HFFc6 (cell line): ENCODE measurements at regions not wholly inside any gene's neighbourhood (a gene's known extent, or its start where the extent isn't known, plus 50 kb on each side); places are given as distances from the start of the nearest gene placed in this dataset.

ENCODE experiments used
- DNase-seq: peaks from one replicate; pipeline ENCODE4 v3.0.0-alpha.2; 2018
- H3K27ac Mint-ChIP-seq: 2 replicates; pipeline ENCODE4 v1.8.0; 2020; ENCODE audit warnings: mild to moderate bottlenecking, mixed read lengths
- H3K27me3 Mint-ChIP-seq: 2 replicates; pipeline ENCODE4 v1.8.0; 2021; ENCODE audit warnings: mild to moderate bottlenecking, moderate library complexity, mixed read lengths; ENCODE audit not compliant: insufficient read depth
- H3K36me3 Mint-ChIP-seq: 2 replicates; pipeline ENCODE4 v1.8.0; 2021; ENCODE audit warnings: low read depth, mixed read lengths
- H3K4me1 Mint-ChIP-seq: 2 replicates; pipeline ENCODE4 v1.8.0; 2020; ENCODE audit warnings: low read depth, mixed read lengths
- H3K4me3 Mint-ChIP-seq: 2 replicates; pipeline ENCODE4 v1.8.0; 2020; ENCODE audit warnings: mild to moderate bottlenecking, moderate library complexity, mixed read lengths
- H3K9me3 Mint-ChIP-seq: 2 replicates; pipeline ENCODE4 v1.8.0; 2020; ENCODE audit warnings: mild to moderate bottlenecking, mixed read lengths
- TF ChIP-seq, protein P1 (sequence below): fragments of 200-600 bp; sonication (generic); IDR thresholded peaks from 2 replicates; pipeline ENCODE4 v1.5.0; 2021; ENCODE audit warnings: antibody characterized with exemption, mild to moderate bottlenecking

DNA sequence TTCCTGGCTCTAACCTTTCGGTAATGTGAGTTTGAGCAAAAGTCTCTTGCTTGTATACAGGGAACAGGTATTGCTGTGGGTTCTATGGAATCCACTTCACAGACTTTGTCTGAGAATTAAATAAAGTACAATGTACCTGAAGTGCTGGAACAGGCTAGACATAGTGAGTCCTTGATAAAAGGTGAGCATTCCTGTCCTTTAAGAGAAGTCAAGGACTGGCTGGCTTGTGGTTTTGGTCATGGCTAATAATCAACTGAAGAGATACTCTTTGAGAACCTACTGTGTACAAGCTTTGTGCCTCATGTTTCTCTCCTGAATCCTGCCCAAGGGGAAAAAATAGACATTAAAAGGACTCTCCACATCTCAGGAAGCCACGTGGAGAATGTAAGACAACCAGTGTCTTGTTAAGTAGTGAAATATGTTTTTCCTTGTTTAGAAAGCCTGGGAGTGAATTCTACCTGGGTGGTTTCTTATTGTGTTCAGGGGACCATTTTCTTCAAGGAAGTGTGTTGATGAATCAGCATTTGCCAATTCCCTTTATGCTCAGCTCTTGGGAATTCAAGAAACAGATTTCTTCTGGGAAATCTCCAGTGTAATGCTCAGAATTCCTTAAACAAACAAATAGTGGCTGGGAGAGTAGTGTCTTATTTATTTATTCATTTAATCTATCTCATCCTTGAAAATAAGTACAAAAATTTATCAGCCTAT is 55.2 kb upstream of the PLD5 start:
- no peak for DNase-seq
- Mint-ChIP-seq H3K4me3 (no peak overlapping the region), H3K36me3 (no peaks in the 10 kb centered on the region), H3K9me3 (peaks cover 59% of the 10 kb centered on the region), H3K27me3 (no peaks in the 10 kb centered on the region), H3K27ac (no peak overlapping the region), H3K4me1 (no peaks in the 10 kb centered on the region)
- TF ChIP-seq, protein P1, sequence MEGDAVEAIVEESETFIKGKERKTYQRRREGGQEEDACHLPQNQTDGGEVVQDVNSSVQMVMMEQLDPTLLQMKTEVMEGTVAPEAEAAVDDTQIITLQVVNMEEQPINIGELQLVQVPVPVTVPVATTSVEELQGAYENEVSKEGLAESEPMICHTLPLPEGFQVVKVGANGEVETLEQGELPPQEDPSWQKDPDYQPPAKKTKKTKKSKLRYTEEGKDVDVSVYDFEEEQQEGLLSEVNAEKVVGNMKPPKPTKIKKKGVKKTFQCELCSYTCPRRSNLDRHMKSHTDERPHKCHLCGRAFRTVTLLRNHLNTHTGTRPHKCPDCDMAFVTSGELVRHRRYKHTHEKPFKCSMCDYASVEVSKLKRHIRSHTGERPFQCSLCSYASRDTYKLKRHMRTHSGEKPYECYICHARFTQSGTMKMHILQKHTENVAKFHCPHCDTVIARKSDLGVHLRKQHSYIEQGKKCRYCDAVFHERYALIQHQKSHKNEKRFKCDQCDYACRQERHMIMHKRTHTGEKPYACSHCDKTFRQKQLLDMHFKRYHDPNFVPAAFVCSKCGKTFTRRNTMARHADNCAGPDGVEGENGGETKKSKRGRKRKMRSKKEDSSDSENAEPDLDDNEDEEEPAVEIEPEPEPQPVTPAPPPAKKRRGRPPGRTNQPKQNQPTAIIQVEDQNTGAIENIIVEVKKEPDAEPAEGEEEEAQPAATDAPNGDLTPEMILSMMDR: no peak
